CD4-positive, CD25-positive, alpha-beta regulatory T cell (primary cell): ENCODE measurements at regions not wholly inside any gene's neighbourhood (a gene's known extent, or its start where the extent isn't known, plus 50 kb on each side); places are given as distances from the start of the nearest gene placed in this dataset.
"Not testable (repeated sequence)": the region's sequence is repeated elsewhere in the genome, so short reads cannot be mapped to it uniquely, and the experiment has no call there.

Source experiments
- ATAC-seq, 2 donors: fragments of 150-1000 bp; cut with Tn5 transposase; one replicate each; pipeline ENCODE4 v1.10.0; 2021; ENCODE audit warnings: low read depth in 2 of 2, moderate number of reproducible peaks in 2 of 2, moderate library complexity in 1 of 2
- DNase-seq, 3 donors: peaks; one replicate each; pipeline versions ENCODE4 v3.0.0 to v3.0.0-alpha.2; 2012 to 2022; ENCODE audit warnings: mixed read lengths in 1 of 3
- H3K27ac ChIP-seq: one replicate; pipeline ENCODE4 v1.7.0; 2013; ENCODE audit warnings: mild to moderate bottlenecking, low read length; ENCODE audit not compliant: insufficient read depth, poor library complexity, severe bottlenecking
- H3K27me3 ChIP-seq: one replicate; pipeline ENCODE4 v1.7.0; 2013; ENCODE audit warnings: low read length; ENCODE audit not compliant: control insufficient read depth, insufficient read depth
- H3K36me3 ChIP-seq: one replicate; pipeline ENCODE4 v1.7.0; 2013; ENCODE audit warnings: mild to moderate bottlenecking, low read length, moderate library complexity; ENCODE audit not compliant: control insufficient read depth, insufficient read depth
- H3K4me1 ChIP-seq: 2 replicates; pipeline ENCODE4 v1.7.0; 2013; ENCODE audit warnings: mild to moderate bottlenecking, low read length; ENCODE audit not compliant: insufficient read depth, control insufficient read depth, poor library complexity, severe bottlenecking
- H3K4me3 ChIP-seq: one replicate; pipeline ENCODE4 v1.7.0; 2013; ENCODE audit warnings: low read depth, mild to moderate bottlenecking, low read length, moderate library complexity
- H3K9me3 ChIP-seq, 2 experiments: 1 replicate in 1 of 2; 2 replicates in 1 of 2; pipeline ENCODE4 v1.7.0; 2013; ENCODE audit warnings: low read length in 2 of 2, mild to moderate bottlenecking in 1 of 2, moderate library complexity in 1 of 2; ENCODE audit not compliant: control insufficient read depth in 2 of 2
- H3K27ac Mint-ChIP-seq, 3 donors: one replicate each; pipeline ENCODE4 v1.8.0; 2020 to 2022; ENCODE audit warnings: mild to moderate bottlenecking in 3 of 3, mixed read lengths in 3 of 3, moderate library complexity in 2 of 3
- H3K27me3 Mint-ChIP-seq: one replicate; pipeline ENCODE4 v1.8.0; 2022; ENCODE audit warnings: mild to moderate bottlenecking, mixed read lengths
- H3K36me3 Mint-ChIP-seq: one replicate; pipeline ENCODE4 v1.8.0; 2020; ENCODE audit warnings: mixed read lengths
- H3K4me1 Mint-ChIP-seq, 4 donors: one replicate each; pipeline ENCODE4 v1.8.0; 2020 to 2022; ENCODE audit warnings: mixed read lengths in 4 of 4, mild to moderate bottlenecking in 1 of 4
- H3K4me3 Mint-ChIP-seq, 4 donors: one replicate each; pipeline ENCODE4 v1.8.0; 2020 to 2022; ENCODE audit warnings: mild to moderate bottlenecking in 4 of 4, mixed read lengths in 4 of 4, moderate library complexity in 3 of 4
- H3K9me3 Mint-ChIP-seq, 7 donors: one replicate each; pipeline ENCODE4 v1.8.0; 2020 to 2022; ENCODE audit warnings: mixed read lengths in 7 of 7, mild to moderate bottlenecking in 3 of 7, moderate library complexity in 2 of 7

- Mint-ChIP-seq H3K4me1 (no peaks in the 10 kb centered on the region), H3K9me3 (peaks cover 0 to 2% (median 0%) of the 10 kb centered on the region in 7 donors), H3K4me3 (no peak overlapping the region), H3K36me3 (no peaks in the 10 kb centered on the region), H3K27me3 (no peaks in the 10 kb centered on the region), H3K27ac (no peak overlapping the region)
- H3K9me3 ChIP-seq: no peaks in the 10 kb centered on the region
- H3K4me1 ChIP-seq: no peaks in the 10 kb centered on the region
- ATAC-seq (no peak), DNase-seq (no peak)
- no peak overlapping the region for H3K27ac ChIP-seq
- no peak overlapping the region for H3K4me3 ChIP-seq
- no peaks in the 10 kb centered on the region for H3K36me3 ChIP-seq
- H3K27me3 ChIP-seq: no peaks in the 10 kb centered on the region
Observed at GRCh38 chr9:71268871-71269635, 147.6 kb upstream of the TRPM3 start.

GRCh38 chr9:71263451-71263850 lies 142.0 kb upstream of the TRPM3 start:
- Mint-ChIP-seq H3K9me3 (peaks cover 0 to 3% (median 0%) of the 10 kb centered on the region in 7 donors), H3K27ac (no peak overlapping the region), H3K4me1 (no peaks in the 10 kb centered on the region), H3K4me3 (no peak overlapping the region), H3K27me3 (no peaks in the 10 kb centered on the region), H3K36me3 (no peaks in the 10 kb centered on the region)
- ATAC-seq (no peak), DNase-seq (no peak)
- no peaks in the 10 kb centered on the region for H3K4me1 ChIP-seq
- H3K4me3 ChIP-seq: no peak overlapping the region
- H3K27me3 ChIP-seq: no peaks in the 10 kb centered on the region
- H3K9me3 ChIP-seq: no peaks in the 10 kb centered on the region
- no peaks in the 10 kb centered on the region for H3K36me3 ChIP-seq
- no peak overlapping the region for H3K27ac ChIP-seq

GRCh38 chr9:71260419-71260818 lies 139.0 kb upstream of the TRPM3 start:
- H3K27me3 Mint-ChIP-seq, H3K27me3 ChIP-seq, DNase-seq, H3K4me1 ChIP-seq, H3K4me1 Mint-ChIP-seq, H3K27ac Mint-ChIP-seq, H3K27ac ChIP-seq, H3K36me3 Mint-ChIP-seq, H3K9me3 Mint-ChIP-seq, H3K9me3 ChIP-seq, H3K36me3 ChIP-seq, H3K4me3 Mint-ChIP-seq, H3K4me3 ChIP-seq, ATAC-seq: not testable (repeated sequence)

GRCh38 chr9:71254592-71255277 lies 133.3 kb upstream of the TRPM3 start:
- Mint-ChIP-seq H3K9me3 (peaks cover 0 to 6% (median 0%) of the 10 kb centered on the region in 7 donors), H3K4me1 (no peaks in the 10 kb centered on the region), H3K27me3 (peaks cover 4% of the 10 kb centered on the region), H3K36me3 (no peaks in the 10 kb centered on the region), H3K4me3 (no peak overlapping the region), H3K27ac (no peak overlapping the region)
- Histone ChIP-seq H3K27me3 (no peaks in the 10 kb centered on the region), H3K27ac (no peak overlapping the region), H3K4me1 (no peaks in the 10 kb centered on the region), H3K4me3 (no peak overlapping the region), H3K9me3 (no peaks in the 10 kb centered on the region), H3K36me3 (no peaks in the 10 kb centered on the region)
- DNase-seq (no peak), ATAC-seq (no peak)

GRCh38 chr9:71253011-71253410 lies 131.6 kb upstream of the TRPM3 start:
- no peaks in the 10 kb centered on the region for H3K4me1 ChIP-seq
- peaks cover 0 to 6% (median 0%) of the 10 kb centered on the region in 7 donors for H3K9me3 Mint-ChIP-seq
- H3K27ac Mint-ChIP-seq: no peak overlapping the region
- H3K9me3 ChIP-seq: no peaks in the 10 kb centered on the region
- peaks cover 4% of the 10 kb centered on the region for H3K27me3 Mint-ChIP-seq
- H3K27ac ChIP-seq: no peak overlapping the region
- H3K4me1 Mint-ChIP-seq: no peaks in the 10 kb centered on the region
- ATAC-seq: no peak
- H3K4me3 Mint-ChIP-seq: no peak overlapping the region
- no peaks in the 10 kb centered on the region for H3K36me3 ChIP-seq
- no peaks in the 10 kb centered on the region for H3K27me3 ChIP-seq
- H3K4me3 ChIP-seq: no peak overlapping the region
- DNase-seq: no peak
- no peaks in the 10 kb centered on the region for H3K36me3 Mint-ChIP-seq

GRCh38 chr9:71250581-71250980 lies 129.2 kb upstream of the TRPM3 start:
- Mint-ChIP-seq H3K4me3 (no peak overlapping the region), H3K36me3 (no peaks in the 10 kb centered on the region), H3K27ac (no peak overlapping the region), H3K4me1 (no peaks in the 10 kb centered on the region), H3K27me3 (peaks cover 4% of the 10 kb centered on the region), H3K9me3 (peaks cover 0 to 3% (median 0%) of the 10 kb centered on the region in 7 donors)
- ATAC-seq: no peak
- no peaks in the 10 kb centered on the region for H3K27me3 ChIP-seq
- no peaks in the 10 kb centered on the region for H3K9me3 ChIP-seq
- H3K4me3 ChIP-seq: no peak overlapping the region
- no peaks in the 10 kb centered on the region for H3K36me3 ChIP-seq
- no peak for DNase-seq
- no peak overlapping the region for H3K27ac ChIP-seq
- no peaks in the 10 kb centered on the region for H3K4me1 ChIP-seq

GRCh38 chr9:71249729-71250317 lies 128.4 kb upstream of the TRPM3 start:
- Histone ChIP-seq H3K27me3 (no peaks in the 10 kb centered on the region), H3K27ac (no peak overlapping the region), H3K4me1 (no peaks in the 10 kb centered on the region), H3K4me3 (no peak overlapping the region), H3K9me3 (no peaks in the 10 kb centered on the region), H3K36me3 (no peaks in the 10 kb centered on the region)
- Mint-ChIP-seq H3K4me1 (no peaks in the 10 kb centered on the region), H3K36me3 (no peaks in the 10 kb centered on the region), H3K9me3 (peaks cover 0 to 3% (median 0%) of the 10 kb centered on the region in 7 donors), H3K4me3 (no peak overlapping the region), H3K27ac (peak overlapping the region in 1 of 3 donors; percentile 87), H3K27me3 (peaks cover 4% of the 10 kb centered on the region)
- peak in 1 of 3 donors; percentile 18 for DNase-seq
- ATAC-seq: no peak
